ENCODE measurements at regions not wholly inside any gene's neighbourhood (a gene's known extent, or its start where the extent isn't known, plus 50 kb on each side); places are given as distances from the start of the nearest gene placed in this dataset.
"Not testable (repeated sequence)": the region's sequence is repeated elsewhere in the genome, so short reads cannot be mapped to it uniquely, and the experiment has no call there.

GRCh38 chrX:45806410-45807121 lies 605.9 kb upstream of the DIPK2B start:
- no peak for TF ChIP-seq CTCF (IDR thresholded peaks at IDR 0.05)
- no peaks in the 10 kb centered on the region for H3K36me3 ChIP-seq

GRCh38 chrX:45804276-45804675 lies 603.6 kb upstream of the DIPK2B start:
- ATAC-seq (no peak), DNase-seq (no peak)
- Histone ChIP-seq H3K9me3 (no peaks in the 10 kb centered on the region), H3K27me3 (no peaks in the 10 kb centered on the region), H3K27ac (no peak overlapping the region), H3K36me3 (no peaks in the 10 kb centered on the region), H3K4me1 (no peaks in the 10 kb centered on the region), H3K4me3 (no peak overlapping the region)
- intact Hi-C loops (cut with DNase I) = no loop called here
- no peak for TF ChIP-seq CTCF (IDR thresholded peaks at IDR 0.05)

More at GRCh38 chrX:45806410-45807121, 605.9 kb upstream of the DIPK2B start:
- Histone ChIP-seq H3K27ac (peak overlapping the region; percentile 68), H3K4me1 (no peaks in the 10 kb centered on the region), H3K9me3 (no peaks in the 10 kb centered on the region), H3K27me3 (no peaks in the 10 kb centered on the region), H3K4me3 (peak overlapping the region; percentile 32)
- DNase-seq (no peak), ATAC-seq (peak; percentile 43)
- intact Hi-C loops (cut with DNase I) = no loop called here

GRCh38 chrX:45803383-45803921 lies 602.8 kb upstream of the DIPK2B start:
- Histone ChIP-seq H3K27me3 (no peaks in the 10 kb centered on the region), H3K4me1 (no peaks in the 10 kb centered on the region), H3K9me3 (no peaks in the 10 kb centered on the region), H3K27ac (no peak overlapping the region), H3K36me3 (no peaks in the 10 kb centered on the region), H3K4me3 (no peak overlapping the region)
- intact Hi-C loops (cut with DNase I) = no loop called here
- no peak for DNase-seq
- no peak for TF ChIP-seq CTCF (IDR thresholded peaks at IDR 0.05)
- ATAC-seq = peak; percentile 55

GRCh38 chrX:45801554-45801953 lies 600.9 kb upstream of the DIPK2B start:
- no peak overlapping the region for H3K4me3 ChIP-seq
- no peaks in the 10 kb centered on the region for H3K36me3 ChIP-seq
- H3K4me1 ChIP-seq = no peaks in the 10 kb centered on the region
- peak; percentile 39 for TF ChIP-seq CTCF (IDR thresholded peaks at IDR 0.05)
- DNase-seq (no peak), ATAC-seq (peak; percentile 66)
- no peaks in the 10 kb centered on the region for H3K27me3 ChIP-seq
- no peak overlapping the region for H3K27ac ChIP-seq
- intact Hi-C loops (cut with DNase I) = no loop called here
- H3K9me3 ChIP-seq = no peaks in the 10 kb centered on the region

- H3K36me3 ChIP-seq; H3K4me3 ChIP-seq; H3K27ac ChIP-seq; H3K27me3 ChIP-seq; H3K4me1 ChIP-seq; intact Hi-C loops (cut with DNase I); H3K9me3 ChIP-seq; ATAC-seq; DNase-seq: not testable (repeated sequence)
Observed at GRCh38 chrX:45800746-45801453, 600.2 kb upstream of the DIPK2B start.

GRCh38 chrX:45799576-45799975 lies 598.9 kb upstream of the DIPK2B start:
- TF ChIP-seq CTCF (IDR thresholded peaks at IDR 0.05) = no peak
- H3K27ac ChIP-seq = no peak overlapping the region
- ATAC-seq (no peak), DNase-seq (no peak)
- H3K9me3 ChIP-seq = no peaks in the 10 kb centered on the region
- H3K36me3 ChIP-seq = no peaks in the 10 kb centered on the region
- H3K4me1 ChIP-seq = no peaks in the 10 kb centered on the region
- no peak overlapping the region for H3K4me3 ChIP-seq
- no peaks in the 10 kb centered on the region for H3K27me3 ChIP-seq
- intact Hi-C loops (cut with DNase I) = no loop called here

Measured in upper lobe of right lung (tissue), 1 donor.